ENCODE measurements at regions not wholly inside any gene's neighbourhood (a gene's known extent, or its start where the extent isn't known, plus 50 kb on each side); places are given as distances from the start of the nearest gene placed in this dataset.

GRCh38 chr3:65285956-65286355 lies 598.2 kb upstream of the ADAMTS9 start:
- Histone ChIP-seq H3K36me3 (ENCODE audit: control insufficient read depth in 2 of 2, insufficient read depth in 1 of 2, low read length in 2 of 2) (no peaks in the 10 kb centered on the region), H3K4me3 (ENCODE audit: low read depth, low read length) (no peak overlapping the region), H3K9me3 (ENCODE audit: control insufficient read depth, insufficient read depth, low read depth, low read length) (no peaks in the 10 kb centered on the region), H3K4me1 (ENCODE audit: control insufficient read depth, insufficient read depth, low read length) (no peaks in the 10 kb centered on the region), H3K27ac (ENCODE audit: extremely low read depth, low read depth, low read length) (no peak overlapping the region)
- POLR2A ChIA-PET = no interaction called here
- CTCF ChIA-PET = interaction anchor here (0.6 kb wide), 2 partner anchors 76 to 1263 kb away, joined by 3 read pairs; no protein-coding TSS in a partner anchor
- TF ChIP-seq ZFP37 (tag by site-specific recombination; IDR thresholded peaks at IDR 0.05) (no peak), CTCF (tag by site-specific recombination; IDR thresholded peaks at IDR 0.05) (no peak), EGR2 (tag by site-specific recombination; IDR thresholded peaks at IDR 0.05; ENCODE audit: low read depth) (no peak), ZNF16 (tag by site-specific recombination; IDR thresholded peaks at IDR 0.05; ENCODE audit: low read depth) (no peak), ZNF701 (tag by site-specific recombination; IDR thresholded peaks at IDR 0.05) (no peak), ZNF449 (tag by site-specific recombination; IDR thresholded peaks at IDR 0.05) (no peak), ZNF2 (tag by site-specific recombination; IDR thresholded peaks at IDR 0.05) (no peak)

DNA sequence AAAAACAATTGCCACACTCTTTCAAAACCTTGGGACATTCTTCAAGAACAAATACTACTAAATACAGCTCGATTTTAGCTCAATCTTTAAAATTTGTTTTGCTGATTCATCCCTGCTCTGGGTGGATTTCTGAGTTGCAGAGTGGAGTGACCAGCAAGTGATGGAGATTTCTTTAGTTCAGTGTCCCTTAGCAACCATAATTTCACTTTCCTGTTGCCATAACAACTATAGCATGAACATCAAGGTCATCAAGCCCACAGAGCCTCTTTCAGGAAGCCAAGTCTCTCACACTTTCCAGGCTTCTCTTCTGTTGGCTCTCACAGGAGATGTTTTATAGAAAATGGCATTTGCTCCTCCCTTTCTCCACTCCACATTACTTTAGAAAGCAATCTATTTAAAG lies 597.2 kb upstream of the ADAMTS9 start:
- ChIA-PET CTCF (no interaction called here), POLR2A (no interaction called here)
- H3K4me3 ChIP-seq (ENCODE audit: low read depth, low read length) = no peak overlapping the region
- no peak overlapping the region for H3K27ac ChIP-seq (ENCODE audit: extremely low read depth, low read depth, low read length)
- no peaks in the 10 kb centered on the region for H3K4me1 ChIP-seq (ENCODE audit: control insufficient read depth, insufficient read depth, low read length)
- H3K9me3 ChIP-seq (ENCODE audit: control insufficient read depth, insufficient read depth, low read depth, low read length) = no peaks in the 10 kb centered on the region
- H3K36me3 ChIP-seq (ENCODE audit: control insufficient read depth in 2 of 2, insufficient read depth in 1 of 2, low read length in 2 of 2) = no peaks in the 10 kb centered on the region
- TF ChIP-seq ZSCAN30 (tag by site-specific recombination; IDR thresholded peaks at IDR 0.05) = no peak
- TF ChIP-seq ZNF350 (tag by site-specific recombination; IDR thresholded peaks at IDR 0.05) = no peak
- no peak for TF ChIP-seq ZIC2 (tag by site-specific recombination; IDR thresholded peaks at IDR 0.05)
- no peak for TF ChIP-seq TRIM28 (IDR thresholded peaks at IDR 0.05; ENCODE audit: borderline replicate concordance, low read length)
- no peak for TF ChIP-seq GLI2 (tag by site-specific recombination; IDR thresholded peaks at IDR 0.05; ENCODE audit: borderline replicate concordance, low read depth)
- TF ChIP-seq, protein P1, sequence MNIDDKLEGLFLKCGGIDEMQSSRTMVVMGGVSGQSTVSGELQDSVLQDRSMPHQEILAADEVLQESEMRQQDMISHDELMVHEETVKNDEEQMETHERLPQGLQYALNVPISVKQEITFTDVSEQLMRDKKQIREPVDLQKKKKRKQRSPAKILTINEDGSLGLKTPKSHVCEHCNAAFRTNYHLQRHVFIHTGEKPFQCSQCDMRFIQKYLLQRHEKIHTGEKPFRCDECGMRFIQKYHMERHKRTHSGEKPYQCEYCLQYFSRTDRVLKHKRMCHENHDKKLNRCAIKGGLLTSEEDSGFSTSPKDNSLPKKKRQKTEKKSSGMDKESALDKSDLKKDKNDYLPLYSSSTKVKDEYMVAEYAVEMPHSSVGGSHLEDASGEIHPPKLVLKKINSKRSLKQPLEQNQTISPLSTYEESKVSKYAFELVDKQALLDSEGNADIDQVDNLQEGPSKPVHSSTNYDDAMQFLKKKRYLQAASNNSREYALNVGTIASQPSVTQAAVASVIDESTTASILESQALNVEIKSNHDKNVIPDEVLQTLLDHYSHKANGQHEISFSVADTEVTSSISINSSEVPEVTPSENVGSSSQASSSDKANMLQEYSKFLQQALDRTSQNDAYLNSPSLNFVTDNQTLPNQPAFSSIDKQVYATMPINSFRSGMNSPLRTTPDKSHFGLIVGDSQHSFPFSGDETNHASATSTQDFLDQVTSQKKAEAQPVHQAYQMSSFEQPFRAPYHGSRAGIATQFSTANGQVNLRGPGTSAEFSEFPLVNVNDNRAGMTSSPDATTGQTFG (tag by site-specific recombination; IDR thresholded peaks at IDR 0.05; ENCODE audit: borderline replicate concordance) = no peak
- no peak for TF ChIP-seq PRDM4 (tag by site-specific recombination; IDR thresholded peaks at IDR 0.05)
- TF ChIP-seq, protein P2, sequence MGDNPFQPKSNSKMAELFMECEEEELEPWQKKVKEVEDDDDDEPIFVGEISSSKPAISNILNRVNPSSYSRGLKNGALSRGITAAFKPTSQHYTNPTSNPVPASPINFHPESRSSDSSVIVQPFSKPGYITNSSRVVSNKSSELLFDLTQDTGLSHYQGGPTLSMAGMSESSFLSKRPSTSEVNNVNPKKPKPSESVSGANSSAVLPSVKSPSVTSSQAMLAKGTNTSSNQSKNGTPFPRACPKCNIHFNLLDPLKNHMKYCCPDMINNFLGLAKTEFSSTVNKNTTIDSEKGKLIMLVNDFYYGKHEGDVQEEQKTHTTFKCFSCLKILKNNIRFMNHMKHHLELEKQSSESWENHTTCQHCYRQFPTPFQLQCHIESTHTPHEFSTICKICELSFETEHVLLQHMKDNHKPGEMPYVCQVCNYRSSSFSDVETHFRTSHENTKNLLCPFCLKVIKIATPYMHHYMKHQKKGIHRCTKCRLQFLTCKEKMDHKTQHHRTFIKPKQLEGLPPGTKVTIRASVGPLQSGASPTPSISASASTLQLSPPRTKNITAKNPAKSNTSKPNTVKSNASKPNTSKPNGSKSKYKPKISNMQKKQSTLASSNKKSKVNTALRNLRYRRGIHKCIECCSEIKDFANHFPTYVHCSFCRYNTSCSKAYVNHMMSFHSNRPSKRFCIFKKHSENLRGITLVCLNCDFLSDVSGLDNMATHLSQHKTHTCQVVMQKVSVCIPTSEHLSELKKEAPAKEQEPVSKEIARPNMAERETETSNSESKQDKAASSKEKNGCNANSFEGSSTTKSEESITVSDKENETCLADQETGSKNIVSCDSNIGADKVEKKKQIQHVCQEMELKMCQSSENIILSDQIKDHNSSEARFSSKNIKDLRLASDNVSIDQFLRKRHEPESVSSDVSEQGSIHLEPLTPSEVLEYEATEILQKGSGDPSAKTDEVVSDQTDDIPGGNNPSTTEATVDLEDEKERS (tag by site-specific recombination; IDR thresholded peaks at IDR 0.05) = no peak
- TF ChIP-seq WT1 (tag by site-specific recombination; IDR thresholded peaks at IDR 0.05) = no peak
- TF ChIP-seq PRDM1 (tag by site-specific recombination; IDR thresholded peaks at IDR 0.05) = no peak
- TF ChIP-seq ZNF629 (tag by site-specific recombination; IDR thresholded peaks at IDR 0.05) = no peak
- TF ChIP-seq, protein P3, sequence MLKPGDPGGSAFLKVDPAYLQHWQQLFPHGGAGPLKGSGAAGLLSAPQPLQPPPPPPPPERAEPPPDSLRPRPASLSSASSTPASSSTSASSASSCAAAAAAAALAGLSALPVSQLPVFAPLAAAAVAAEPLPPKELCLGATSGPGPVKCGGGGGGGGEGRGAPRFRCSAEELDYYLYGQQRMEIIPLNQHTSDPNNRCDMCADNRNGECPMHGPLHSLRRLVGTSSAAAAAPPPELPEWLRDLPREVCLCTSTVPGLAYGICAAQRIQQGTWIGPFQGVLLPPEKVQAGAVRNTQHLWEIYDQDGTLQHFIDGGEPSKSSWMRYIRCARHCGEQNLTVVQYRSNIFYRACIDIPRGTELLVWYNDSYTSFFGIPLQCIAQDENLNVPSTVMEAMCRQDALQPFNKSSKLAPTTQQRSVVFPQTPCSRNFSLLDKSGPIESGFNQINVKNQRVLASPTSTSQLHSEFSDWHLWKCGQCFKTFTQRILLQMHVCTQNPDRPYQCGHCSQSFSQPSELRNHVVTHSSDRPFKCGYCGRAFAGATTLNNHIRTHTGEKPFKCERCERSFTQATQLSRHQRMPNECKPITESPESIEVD (tag by site-specific recombination; IDR thresholded peaks at IDR 0.05) = no peak
- TF ChIP-seq ZNF560 (tag by site-specific recombination; IDR thresholded peaks at IDR 0.05; ENCODE audit: borderline replicate concordance) = no peak
- TF ChIP-seq ZNF654 (tag by site-specific recombination; IDR thresholded peaks at IDR 0.05; ENCODE audit: low read depth) = no peak

Data from HEK293 (cell line).